Esophagus squamous epithelium (tissue), 4 donors: ENCODE measurements at regions not wholly inside any gene's neighbourhood (a gene's known extent, or its start where the extent isn't known, plus 50 kb on each side); places are given as distances from the start of the nearest gene placed in this dataset.

Experiments used
- POLR2A ChIP-seq, 4 donors: fragments of 450-650 bp; IDR thresholded peaks; one replicate each; pipeline ENCODE4 v1.6.1; 2017; ENCODE audit warnings: antibody characterized with exemption in 4 of 4, mild to moderate bottlenecking in 4 of 4, moderate library complexity in 3 of 4
- TF ChIP-seq, protein P1 (sequence below), 6 experiments: fragments of 450-650 bp in 4 of 6; fragments of 200-600 bp in 2 of 6; sonication (generic) in 2 of 6; IDR thresholded peaks; one replicate each; pipeline ENCODE4 v1.5.1; 2016 to 2019; ENCODE audit warnings: antibody characterized with exemption in 6 of 6, mild to moderate bottlenecking in 4 of 6, moderate library complexity in 4 of 6

DNA sequence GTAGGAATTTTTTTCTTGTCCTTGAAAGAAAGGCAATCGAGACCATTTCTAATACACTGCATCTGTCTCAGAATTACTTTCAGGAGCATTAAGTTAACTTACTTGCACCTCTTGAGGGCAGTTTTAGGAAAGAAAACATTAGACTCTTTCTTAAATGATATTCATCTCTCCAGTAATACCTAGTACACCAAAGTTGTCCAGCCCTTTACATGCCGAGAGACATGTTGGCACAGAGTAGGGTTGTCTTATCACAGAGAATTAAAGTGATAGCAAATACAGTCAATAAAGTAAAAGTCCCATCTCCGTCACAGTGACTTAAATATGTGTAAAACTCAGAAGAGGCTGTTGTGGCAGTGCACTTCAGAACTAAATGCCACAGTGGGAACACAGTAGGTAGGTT lies 154.3 kb upstream of the KCNN2 start:
- TF ChIP-seq, protein P1, sequence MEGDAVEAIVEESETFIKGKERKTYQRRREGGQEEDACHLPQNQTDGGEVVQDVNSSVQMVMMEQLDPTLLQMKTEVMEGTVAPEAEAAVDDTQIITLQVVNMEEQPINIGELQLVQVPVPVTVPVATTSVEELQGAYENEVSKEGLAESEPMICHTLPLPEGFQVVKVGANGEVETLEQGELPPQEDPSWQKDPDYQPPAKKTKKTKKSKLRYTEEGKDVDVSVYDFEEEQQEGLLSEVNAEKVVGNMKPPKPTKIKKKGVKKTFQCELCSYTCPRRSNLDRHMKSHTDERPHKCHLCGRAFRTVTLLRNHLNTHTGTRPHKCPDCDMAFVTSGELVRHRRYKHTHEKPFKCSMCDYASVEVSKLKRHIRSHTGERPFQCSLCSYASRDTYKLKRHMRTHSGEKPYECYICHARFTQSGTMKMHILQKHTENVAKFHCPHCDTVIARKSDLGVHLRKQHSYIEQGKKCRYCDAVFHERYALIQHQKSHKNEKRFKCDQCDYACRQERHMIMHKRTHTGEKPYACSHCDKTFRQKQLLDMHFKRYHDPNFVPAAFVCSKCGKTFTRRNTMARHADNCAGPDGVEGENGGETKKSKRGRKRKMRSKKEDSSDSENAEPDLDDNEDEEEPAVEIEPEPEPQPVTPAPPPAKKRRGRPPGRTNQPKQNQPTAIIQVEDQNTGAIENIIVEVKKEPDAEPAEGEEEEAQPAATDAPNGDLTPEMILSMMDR (IDR thresholded peaks at IDR 0.05), result no peak
- no peak for TF ChIP-seq POLR2A (IDR thresholded peaks at IDR 0.05)
